ENCODE measurements at regions not wholly inside any gene's neighbourhood (a gene's known extent, or its start where the extent isn't known, plus 50 kb on each side); places are given as distances from the start of the nearest gene placed in this dataset.
"Not testable (repeated sequence)": the region's sequence is repeated elsewhere in the genome, so short reads cannot be mapped to it uniquely, and the experiment has no call there.

GRCh38 chr7:149930374-149931068, 56.8 kb downstream of the ATP6V0E2 start:
- not testable (repeated sequence) for DNase-seq (ENCODE audit: low spot score)

GRCh38 chr7:149933776-149934175, 60.0 kb downstream of the ATP6V0E2 start:
- DNase-seq (ENCODE audit: low spot score), result not testable (repeated sequence)

GRCh38 chr7:149947346-149947745, 73.6 kb downstream of the ATP6V0E2 start:
- not testable (repeated sequence) for DNase-seq (ENCODE audit: low spot score)

- not testable (repeated sequence) for DNase-seq (ENCODE audit: low spot score)
Measured at GRCh38 chr7:149948444-149948843, 74.7 kb downstream of the ATP6V0E2 start.

- DNase-seq (ENCODE audit: low spot score), result not testable (repeated sequence)
Measured at GRCh38 chr7:149949863-149950577, 76.3 kb downstream of the ATP6V0E2 start.

- DNase-seq (ENCODE audit: low spot score), result not testable (repeated sequence)
Measured at GRCh38 chr7:149950578-149950924, 76.8 kb downstream of the ATP6V0E2 start.

- DNase-seq (ENCODE audit: low spot score), result not testable (repeated sequence)
Measured at GRCh38 chr7:149951579-149951978, 77.8 kb downstream of the ATP6V0E2 start.

- DNase-seq (ENCODE audit: low spot score), result not testable (repeated sequence)
Measured at GRCh38 chr7:149958880-149959279, 85.1 kb downstream of the ATP6V0E2 start.

- DNase-seq (ENCODE audit: low spot score), result not testable (repeated sequence)
Measured at GRCh38 chr7:149960863-149961262, 87.1 kb downstream of the ATP6V0E2 start.

- not testable (repeated sequence) for DNase-seq (ENCODE audit: low spot score)
Measured at GRCh38 chr7:149961878-149962277, 88.1 kb downstream of the ATP6V0E2 start.

GRCh38 chr7:149962685-149963319, 89.0 kb downstream of the ATP6V0E2 start:
- DNase-seq (ENCODE audit: low spot score), result not testable (repeated sequence)

GRCh38 chr7:149963985-149964384, 90.2 kb downstream of the ATP6V0E2 start:
- not testable (repeated sequence) for DNase-seq (ENCODE audit: low spot score)

GRCh38 chr7:149966444-149966843, 92.7 kb downstream of the ATP6V0E2 start:
- DNase-seq (ENCODE audit: low spot score), result not testable (repeated sequence)

GRCh38 chr7:149972977-149973376, 99.2 kb downstream of the ATP6V0E2 start:
- not testable (repeated sequence) for DNase-seq (ENCODE audit: low spot score)

- not testable (repeated sequence) for DNase-seq (ENCODE audit: low spot score)
Measured at GRCh38 chr7:149973681-149974080, 99.9 kb downstream of the ATP6V0E2 start.

- DNase-seq (ENCODE audit: low spot score), result not testable (repeated sequence)
Measured at GRCh38 chr7:149975608-149976007, 101.8 kb downstream of the ATP6V0E2 start.

GRCh38 chr7:149978537-149978936, 104.8 kb downstream of the ATP6V0E2 start:
- DNase-seq (ENCODE audit: low spot score), result not testable (repeated sequence)

- DNase-seq (ENCODE audit: low spot score), result not testable (repeated sequence)
Measured at GRCh38 chr7:149978944-149979343, 105.2 kb downstream of the ATP6V0E2 start.

GRCh38 chr7:149982537-149983112, 108.9 kb downstream of the ATP6V0E2 start:
- not testable (repeated sequence) for DNase-seq (ENCODE audit: low spot score)

- not testable (repeated sequence) for DNase-seq (ENCODE audit: low spot score)
Measured at GRCh38 chr7:149986866-149987265, 113.1 kb downstream of the ATP6V0E2 start.

- not testable (repeated sequence) for DNase-seq (ENCODE audit: low spot score)
Measured at GRCh38 chr7:149991652-149992302, 118.0 kb downstream of the ATP6V0E2 start.

- not testable (repeated sequence) for DNase-seq (ENCODE audit: low spot score)
Measured at GRCh38 chr7:149992366-149992765, 118.6 kb downstream of the ATP6V0E2 start.

All from HuH-7.5 (cell line).